Upper lobe of left lung (tissue), 6 donors: ENCODE measurements at regions not wholly inside any gene's neighbourhood (a gene's known extent, or its start where the extent isn't known, plus 50 kb on each side); places are given as distances from the start of the nearest gene placed in this dataset.

ENCODE experiments used
- ATAC-seq, 2 donors: fragments of 200-7000 bp; cut with Tn5 transposase; one replicate each; pipeline ENCODE4 v1.9.1; 2022; ENCODE audit warnings: mild to moderate bottlenecking in 2 of 2, moderate library complexity in 2 of 2; ENCODE audit not compliant: low FRiP score in 2 of 2
- DNase-seq, 2 donors: peaks; one replicate each; pipeline ENCODE4 v3.0.0-alpha.2; 2019 to 2020
- H3K27ac ChIP-seq, 4 donors: fragments of 200-600 bp; sonication (generic); one replicate each; pipeline ENCODE4 v1.5.1; 2016 to 2019
- H3K27me3 ChIP-seq, 4 donors: fragments of 200-600 bp; sonication (generic); one replicate each; pipeline ENCODE4 v1.5.1; 2017 to 2019
- H3K36me3 ChIP-seq, 4 donors: fragments of 200-600 bp; sonication (generic); one replicate each; pipeline ENCODE4 v1.5.1; 2016 to 2019
- H3K4me1 ChIP-seq, 4 donors: fragments of 200-600 bp; sonication (generic); one replicate each; pipeline ENCODE4 v1.5.1; 2018 to 2019
- H3K4me3 ChIP-seq, 4 donors: fragments of 200-600 bp; sonication (generic); one replicate each; pipeline ENCODE4 v1.5.1; 2017 to 2019; ENCODE audit warnings: mild to moderate bottlenecking in 2 of 4, moderate library complexity in 1 of 4
- H3K9me3 ChIP-seq, 4 donors: fragments of 200-600 bp; sonication (generic); one replicate each; pipeline ENCODE4 v1.5.1; 2018 to 2019
- EP300 ChIP-seq, 4 donors: sonication (generic); formaldehyde crosslinking; IDR thresholded peaks; one replicate each; pipeline ENCODE4 v1.5.1; 2017; ENCODE audit warnings: antibody characterized with exemption in 4 of 4, control low read depth in 2 of 4
- POLR2A ChIP-seq, 4 donors: fragments of 450-650 bp; IDR thresholded peaks; one replicate each; pipeline ENCODE4 v1.5.1; 2016 to 2017; ENCODE audit warnings: antibody characterized with exemption in 4 of 4, mild to moderate bottlenecking in 2 of 4
- POLR2AphosphoS5 ChIP-seq, 2 donors: sonication (generic); formaldehyde crosslinking; IDR thresholded peaks; one replicate each; pipeline ENCODE4 v1.5.1; 2017; ENCODE audit warnings: antibody characterized with exemption in 2 of 2
- WGBS, 2 donors: methylation state at CpG; one replicate each; pipeline ENCODE4 v1.1.5; 2017 to 2018; 5-methylcytosine and 5-hydroxymethylcytosine counted together
- TF ChIP-seq, protein P1 (sequence below), 6 experiments: fragments of 450-650 bp in 4 of 6; fragments of 200-600 bp in 2 of 6; sonication (generic) in 2 of 6; IDR thresholded peaks; one replicate each; pipeline ENCODE4 v1.5.1; 2016 to 2019; ENCODE audit warnings: antibody characterized with exemption in 6 of 6
- donor health status: DM: no; HTN: no; CAD: no; lungs with moderate emphysema.
- donor health status: DM: no; HTN: yes; CAD: no; lungs with severe emphysema.

DNA sequence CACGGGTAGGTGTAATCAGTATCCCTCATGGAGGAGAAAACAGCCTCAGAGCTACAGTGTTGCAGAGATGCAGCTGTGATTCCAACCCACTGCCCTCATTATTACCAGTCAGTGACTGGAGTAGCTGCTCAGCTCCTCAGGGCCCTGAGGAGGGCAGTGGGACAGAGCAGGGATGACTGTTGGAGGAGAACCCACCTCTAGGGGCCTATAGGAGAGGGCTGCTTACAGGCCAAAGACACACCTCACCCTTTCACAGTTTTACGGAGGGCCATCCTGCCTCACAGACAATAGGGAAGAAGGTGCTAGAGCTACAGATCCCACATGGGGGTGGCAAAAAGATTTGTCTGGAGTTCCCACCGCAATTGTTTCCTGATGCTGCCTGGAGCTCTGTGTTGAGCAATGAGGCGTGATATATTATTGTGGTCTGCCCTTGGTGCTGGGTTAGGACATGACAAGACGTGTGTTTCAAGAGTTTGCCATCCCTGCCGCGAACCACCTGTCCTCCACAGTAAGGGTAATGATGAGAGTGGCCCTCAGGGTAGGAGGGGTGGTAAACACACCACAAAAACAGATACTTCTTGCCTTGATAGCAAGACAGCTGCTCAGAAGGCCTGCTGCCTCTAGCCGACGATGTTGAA lies 140.5 kb upstream of the TPM1 start:
- DNase-seq (no peak), ATAC-seq (peak in 1 of 2 donors; percentile 4)
- Histone ChIP-seq H3K4me3 (no peak overlapping the region), H3K27me3 (no peaks in the 10 kb centered on the region), H3K27ac (no peak overlapping the region), H3K9me3 (no peaks in the 10 kb centered on the region), H3K36me3 (no peaks in the 10 kb centered on the region), H3K4me1 (peaks cover 2 to 5% (median 3%) of the 10 kb centered on the region in 4 donors)
- TF ChIP-seq, protein P1, sequence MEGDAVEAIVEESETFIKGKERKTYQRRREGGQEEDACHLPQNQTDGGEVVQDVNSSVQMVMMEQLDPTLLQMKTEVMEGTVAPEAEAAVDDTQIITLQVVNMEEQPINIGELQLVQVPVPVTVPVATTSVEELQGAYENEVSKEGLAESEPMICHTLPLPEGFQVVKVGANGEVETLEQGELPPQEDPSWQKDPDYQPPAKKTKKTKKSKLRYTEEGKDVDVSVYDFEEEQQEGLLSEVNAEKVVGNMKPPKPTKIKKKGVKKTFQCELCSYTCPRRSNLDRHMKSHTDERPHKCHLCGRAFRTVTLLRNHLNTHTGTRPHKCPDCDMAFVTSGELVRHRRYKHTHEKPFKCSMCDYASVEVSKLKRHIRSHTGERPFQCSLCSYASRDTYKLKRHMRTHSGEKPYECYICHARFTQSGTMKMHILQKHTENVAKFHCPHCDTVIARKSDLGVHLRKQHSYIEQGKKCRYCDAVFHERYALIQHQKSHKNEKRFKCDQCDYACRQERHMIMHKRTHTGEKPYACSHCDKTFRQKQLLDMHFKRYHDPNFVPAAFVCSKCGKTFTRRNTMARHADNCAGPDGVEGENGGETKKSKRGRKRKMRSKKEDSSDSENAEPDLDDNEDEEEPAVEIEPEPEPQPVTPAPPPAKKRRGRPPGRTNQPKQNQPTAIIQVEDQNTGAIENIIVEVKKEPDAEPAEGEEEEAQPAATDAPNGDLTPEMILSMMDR (IDR thresholded peaks at IDR 0.05), result no peak
- WGBS, 2 donors, result 86 to 91% methylated on average over 9 of the region's 9 CpGs

DNA sequence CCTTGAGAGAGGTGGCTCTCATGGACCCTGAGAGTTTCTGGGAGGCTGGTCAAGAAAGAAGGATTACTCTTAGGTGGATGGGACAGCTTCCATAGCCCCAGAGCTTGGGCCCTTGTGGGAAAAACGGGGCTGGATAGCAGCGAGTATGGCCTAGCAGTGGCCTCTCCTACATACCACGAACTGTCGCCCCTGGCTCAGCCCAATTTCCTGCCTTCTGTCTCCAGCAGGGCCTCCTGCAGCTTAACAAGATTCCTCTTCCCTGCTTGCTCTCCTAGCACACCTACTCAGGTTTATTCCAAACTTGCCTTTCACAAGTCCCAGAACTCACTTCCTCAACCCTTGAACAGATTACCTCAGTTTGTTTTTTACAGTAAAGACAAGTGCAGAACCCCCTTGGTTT lies 139.7 kb upstream of the TPM1 start:
- no peaks in the 10 kb centered on the region for H3K27me3 ChIP-seq
- 90 to 100% methylated on average over 2 to 4 of the region's 4 CpGs for WGBS, 2 donors
- TF ChIP-seq POLR2AphosphoS5 (IDR thresholded peaks at IDR 0.05), result no peak
- TF ChIP-seq POLR2A (IDR thresholded peaks at IDR 0.05), result no peak
- TF ChIP-seq EP300 (IDR thresholded peaks at IDR 0.05), result no peak
- no peaks in the 10 kb centered on the region for H3K9me3 ChIP-seq
- H3K36me3 ChIP-seq, result no peaks in the 10 kb centered on the region
- ATAC-seq (no peak), DNase-seq (no peak)
- H3K4me3 ChIP-seq, result no peak overlapping the region
- no peaks in the 10 kb centered on the region for H3K4me1 ChIP-seq
- no peak overlapping the region for H3K27ac ChIP-seq

GRCh38 chr15:62903437-62903836 lies 139.1 kb upstream of the TPM1 start:
- Histone ChIP-seq H3K27me3 (no peaks in the 10 kb centered on the region), H3K36me3 (no peaks in the 10 kb centered on the region), H3K27ac (no peak overlapping the region), H3K9me3 (no peaks in the 10 kb centered on the region), H3K4me1 (no peaks in the 10 kb centered on the region), H3K4me3 (no peak overlapping the region)
- no peak for TF ChIP-seq EP300 (IDR thresholded peaks at IDR 0.05)
- no peak for TF ChIP-seq POLR2AphosphoS5 (IDR thresholded peaks at IDR 0.05)
- TF ChIP-seq, protein P1 (IDR thresholded peaks at IDR 0.05), result no peak
- no peak for TF ChIP-seq POLR2A (IDR thresholded peaks at IDR 0.05)
- DNase-seq (no peak), ATAC-seq (no peak)
- 100% methylated on average over 2 of the region's 2 CpGs for WGBS, 2 donors

DNA sequence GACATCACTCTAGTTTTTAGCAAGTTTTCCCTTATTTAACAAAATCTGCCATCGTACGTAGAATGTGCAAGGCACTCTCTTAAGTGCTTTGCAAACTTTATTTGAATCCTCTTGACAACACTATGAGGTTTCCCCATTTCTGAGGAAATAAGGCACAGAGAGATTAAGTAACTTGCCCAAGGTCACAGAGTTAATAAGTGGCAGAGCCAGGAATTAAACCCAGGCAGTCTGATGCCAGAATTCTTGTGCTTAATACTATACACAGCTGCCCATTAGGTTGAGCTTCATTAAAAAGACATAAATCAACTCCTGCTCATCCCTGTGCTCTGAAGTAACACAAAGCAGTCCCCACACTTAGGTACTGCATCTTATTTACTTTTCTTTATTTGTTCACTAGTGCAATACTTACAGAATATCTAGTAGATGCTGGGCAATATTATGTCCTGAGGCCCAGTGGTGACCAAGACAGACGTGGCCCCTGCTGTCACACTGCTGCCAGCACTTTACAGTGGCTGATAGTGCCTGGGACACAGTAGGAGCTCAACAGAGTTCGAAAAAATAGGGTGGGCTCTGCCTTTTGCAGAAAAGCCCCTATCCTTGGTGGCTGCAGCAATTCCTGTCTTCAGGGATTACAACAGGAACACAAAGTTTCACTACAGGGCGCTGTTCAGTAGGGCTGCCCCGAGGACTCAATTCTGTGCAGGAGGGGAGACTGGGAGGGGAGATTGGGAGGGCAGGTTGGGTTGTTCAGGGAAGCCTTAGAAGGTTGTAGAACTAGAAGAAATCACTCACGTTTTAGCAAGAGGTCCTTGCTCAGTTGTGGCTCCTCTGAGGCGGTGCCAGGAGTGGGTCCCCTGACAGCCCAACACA lies 138.3 kb upstream of the TPM1 start:
- no peaks in the 10 kb centered on the region for H3K9me3 ChIP-seq
- no peak for DNase-seq
- no peak for ATAC-seq
- 74 to 78% methylated on average over 7 to 8 of the region's 8 CpGs for WGBS, 2 donors
- no peak overlapping the region for H3K27ac ChIP-seq
- no peaks in the 10 kb centered on the region for H3K4me1 ChIP-seq
- H3K27me3 ChIP-seq, result no peaks in the 10 kb centered on the region
- no peak for TF ChIP-seq EP300 (IDR thresholded peaks at IDR 0.05)
- no peak for TF ChIP-seq POLR2AphosphoS5 (IDR thresholded peaks at IDR 0.05)
- TF ChIP-seq, protein P1 (IDR thresholded peaks at IDR 0.05), result no peak
- no peak for TF ChIP-seq POLR2A (IDR thresholded peaks at IDR 0.05)
- no peak overlapping the region for H3K4me3 ChIP-seq
- no peaks in the 10 kb centered on the region for H3K36me3 ChIP-seq

DNA sequence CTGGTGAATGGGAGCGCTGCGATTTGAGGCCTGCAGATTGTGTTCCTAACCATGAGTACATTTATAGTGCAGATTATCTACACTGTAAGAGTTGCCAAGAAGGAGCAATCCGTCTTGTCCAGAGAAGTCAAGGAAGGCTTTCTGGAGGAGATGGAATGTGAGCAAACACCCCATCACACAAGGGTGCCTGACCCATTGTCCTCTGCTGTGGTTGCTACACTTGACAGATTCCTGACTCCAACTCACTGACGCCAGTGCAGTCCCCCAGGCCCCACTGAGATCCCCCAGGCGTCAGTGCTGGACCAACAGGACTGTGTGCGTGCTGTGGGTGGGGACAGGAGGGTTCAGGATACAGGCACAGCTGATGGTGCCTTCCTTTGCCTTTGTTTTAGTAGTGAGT lies 135.9 kb upstream of the TPM1 start:
- H3K9me3 ChIP-seq, result no peaks in the 10 kb centered on the region
- WGBS, 2 donors, result 76 to 97% methylated on average over 3 to 6 of the region's 6 CpGs
- no peak overlapping the region for H3K27ac ChIP-seq
- H3K27me3 ChIP-seq, result no peaks in the 10 kb centered on the region
- H3K36me3 ChIP-seq, result no peaks in the 10 kb centered on the region
- no peak for ATAC-seq
- H3K4me1 ChIP-seq, result no peaks in the 10 kb centered on the region
- TF ChIP-seq POLR2AphosphoS5 (IDR thresholded peaks at IDR 0.05) (no peak), EP300 (IDR thresholded peaks at IDR 0.05) (no peak), POLR2A (IDR thresholded peaks at IDR 0.05) (no peak)
- TF ChIP-seq, protein P1 (IDR thresholded peaks at IDR 0.05), result no peak
- DNase-seq, result no peak
- H3K4me3 ChIP-seq, result no peak overlapping the region
